ENCODE measurements at regions not wholly inside any gene's neighbourhood (a gene's known extent, or its start where the extent isn't known, plus 50 kb on each side); places are given as distances from the start of the nearest gene placed in this dataset.

GRCh38 chr5:155938051-155938450, 388.9 kb upstream of the SGCD start:
- TF ChIP-seq CTCF (IDR thresholded peaks at IDR 0.05; ENCODE audit: low read depth, low read length, missing input control) (no peak), MAX (IDR thresholded peaks at IDR 0.05) (no peak), GABPA (IDR thresholded peaks at IDR 0.05 in 1 of 2, conservative IDR thresholded peaks at IDR 0.05 in 1 of 2) (no peak), TAF1 (conservative IDR thresholded peaks at IDR 0.05) (no peak), ZBTB33 (IDR thresholded peaks at IDR 0.05) (no peak), REST (IDR thresholded peaks at IDR 0.05) (no peak), SP1 (IDR thresholded peaks at IDR 0.05) (no peak), HNF4G (IDR thresholded peaks at IDR 0.05) (no peak), ATF3 (IDR thresholded peaks at IDR 0.05) (no peak), RXRA (IDR thresholded peaks at IDR 0.05) (no peak), RAD21 (IDR thresholded peaks at IDR 0.05) (no peak), YY1 (IDR thresholded peaks at IDR 0.05) (no peak), JUND (IDR thresholded peaks at IDR 0.05) (no peak)

All from liver (tissue), 3 donors.